Superior temporal gyrus (tissue), 1 donor: ENCODE measurements at regions not wholly inside any gene's neighbourhood (a gene's known extent, or its start where the extent isn't known, plus 50 kb on each side); places are given as distances from the start of the nearest gene placed in this dataset.
"Not testable (repeated sequence)": the region's sequence is repeated elsewhere in the genome, so short reads cannot be mapped to it uniquely, and the experiment has no call there.

Experiments used
- DNase-seq: peaks from one replicate; pipeline ENCODE4 v3.0.0-alpha.2; 2016; ENCODE audit errors: extremely low spot score

GRCh38 chr5:36529142-36529541 is 77.3 kb upstream of the SLC1A3 start:
- DNase-seq, result no peak

GRCh38 chr5:36530215-36530614 is 76.2 kb upstream of the SLC1A3 start:
- DNase-seq, result no peak

- DNase-seq, result no peak
Measured at GRCh38 chr5:36531401-36531800, 75.0 kb upstream of the SLC1A3 start.

- no peak for DNase-seq
Measured at GRCh38 chr5:36535378-36535777, 71.0 kb upstream of the SLC1A3 start.

- no peak for DNase-seq
Measured at GRCh38 chr5:36535859-36536615, 70.4 kb upstream of the SLC1A3 start.

GRCh38 chr5:36536616-36537005 is 69.8 kb upstream of the SLC1A3 start:
- DNase-seq, result no peak

GRCh38 chr5:36537724-36538123 is 68.7 kb upstream of the SLC1A3 start:
- DNase-seq, result no peak

- DNase-seq, result no peak
Measured at GRCh38 chr5:36552651-36553393, 53.6 kb upstream of the SLC1A3 start.

- not testable (repeated sequence) for DNase-seq
Measured at GRCh38 chr5:36555035-36555434, 51.4 kb upstream of the SLC1A3 start.
